ENCODE measurements at regions not wholly inside any gene's neighbourhood (a gene's known extent, or its start where the extent isn't known, plus 50 kb on each side); places are given as distances from the start of the nearest gene placed in this dataset.

DNA sequence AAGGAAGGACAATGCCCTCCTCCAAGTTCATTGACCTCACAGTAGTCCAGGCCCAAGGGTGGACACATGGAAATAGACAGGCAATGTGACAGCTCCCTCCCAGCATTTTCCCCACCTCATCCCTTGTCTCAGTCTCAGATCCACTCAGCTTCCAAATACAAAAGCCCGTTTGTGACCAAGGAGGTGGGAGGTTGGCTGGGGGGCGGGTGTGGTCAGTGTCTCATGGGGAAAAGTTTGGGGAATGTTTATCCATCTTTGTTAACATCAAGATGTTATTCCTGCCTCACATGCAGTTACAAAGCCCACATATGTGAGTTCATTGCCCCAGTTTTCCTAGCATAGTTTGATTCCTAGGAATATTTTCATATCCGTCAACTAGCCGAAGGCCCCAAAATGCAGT lies 338.5 kb upstream of the PPP2R3A start:
- no peaks in the 10 kb centered on the region for H3K36me3 ChIP-seq
- no peak overlapping the region for H3K27ac ChIP-seq
- TF ChIP-seq, protein P1, sequence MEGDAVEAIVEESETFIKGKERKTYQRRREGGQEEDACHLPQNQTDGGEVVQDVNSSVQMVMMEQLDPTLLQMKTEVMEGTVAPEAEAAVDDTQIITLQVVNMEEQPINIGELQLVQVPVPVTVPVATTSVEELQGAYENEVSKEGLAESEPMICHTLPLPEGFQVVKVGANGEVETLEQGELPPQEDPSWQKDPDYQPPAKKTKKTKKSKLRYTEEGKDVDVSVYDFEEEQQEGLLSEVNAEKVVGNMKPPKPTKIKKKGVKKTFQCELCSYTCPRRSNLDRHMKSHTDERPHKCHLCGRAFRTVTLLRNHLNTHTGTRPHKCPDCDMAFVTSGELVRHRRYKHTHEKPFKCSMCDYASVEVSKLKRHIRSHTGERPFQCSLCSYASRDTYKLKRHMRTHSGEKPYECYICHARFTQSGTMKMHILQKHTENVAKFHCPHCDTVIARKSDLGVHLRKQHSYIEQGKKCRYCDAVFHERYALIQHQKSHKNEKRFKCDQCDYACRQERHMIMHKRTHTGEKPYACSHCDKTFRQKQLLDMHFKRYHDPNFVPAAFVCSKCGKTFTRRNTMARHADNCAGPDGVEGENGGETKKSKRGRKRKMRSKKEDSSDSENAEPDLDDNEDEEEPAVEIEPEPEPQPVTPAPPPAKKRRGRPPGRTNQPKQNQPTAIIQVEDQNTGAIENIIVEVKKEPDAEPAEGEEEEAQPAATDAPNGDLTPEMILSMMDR (IDR thresholded peaks at IDR 0.05; ENCODE audit: low read depth, low read length): no peak
- no peaks in the 10 kb centered on the region for H3K9me3 ChIP-seq (ENCODE audit: low read depth)
- H3K4me3 ChIP-seq: no peak overlapping the region
- H3K4me1 ChIP-seq (ENCODE audit: low read depth): no peaks in the 10 kb centered on the region
- H3K27me3 ChIP-seq: no peaks in the 10 kb centered on the region
- no peak for DNase-seq (ENCODE audit: low read depth in 1 of 2, low spot score in 1 of 2)

DNA sequence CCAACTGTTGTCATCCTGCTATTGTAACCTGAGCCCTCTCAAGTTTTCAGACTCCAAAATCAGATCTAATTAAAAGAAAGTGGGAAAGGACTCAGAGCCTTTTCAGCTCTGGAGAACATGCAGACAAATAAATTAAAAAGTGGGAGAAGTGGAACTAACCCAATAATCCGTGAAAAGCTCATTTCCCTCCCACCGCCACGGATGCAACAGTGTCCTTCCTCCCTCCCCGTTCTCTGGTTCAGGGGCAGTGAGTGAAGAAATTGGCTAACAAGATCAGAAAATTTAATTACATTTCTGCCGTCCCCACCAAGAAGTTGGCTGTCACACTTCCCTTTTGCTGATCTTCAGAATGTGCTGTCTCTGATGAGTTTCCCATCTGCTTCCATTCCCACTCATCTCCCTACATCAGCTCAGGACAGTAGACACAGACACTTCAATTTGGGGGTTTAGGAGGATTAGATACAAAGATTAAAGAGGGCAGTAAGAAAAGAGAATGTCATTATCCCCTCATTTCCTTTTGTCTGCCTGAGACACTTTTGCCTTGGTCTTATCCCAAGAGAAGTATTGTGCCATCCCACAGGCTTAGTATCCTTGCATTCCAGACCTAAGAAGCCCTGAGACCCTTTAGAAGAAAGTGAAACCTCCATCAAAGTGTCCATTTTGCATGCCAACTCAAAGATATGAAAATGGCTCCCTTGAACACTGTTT lies 335.7 kb upstream of the PPP2R3A start:
- H3K27me3 ChIP-seq: no peaks in the 10 kb centered on the region
- H3K9me3 ChIP-seq (ENCODE audit: low read depth): no peaks in the 10 kb centered on the region
- no peak overlapping the region for H3K27ac ChIP-seq
- no peak for DNase-seq (ENCODE audit: low read depth in 1 of 2, low spot score in 1 of 2)
- H3K36me3 ChIP-seq: no peaks in the 10 kb centered on the region
- H3K4me3 ChIP-seq: no peak overlapping the region
- TF ChIP-seq, protein P1 (IDR thresholded peaks at IDR 0.05; ENCODE audit: low read depth, low read length): no peak
- no peaks in the 10 kb centered on the region for H3K4me1 ChIP-seq (ENCODE audit: low read depth)

DNA sequence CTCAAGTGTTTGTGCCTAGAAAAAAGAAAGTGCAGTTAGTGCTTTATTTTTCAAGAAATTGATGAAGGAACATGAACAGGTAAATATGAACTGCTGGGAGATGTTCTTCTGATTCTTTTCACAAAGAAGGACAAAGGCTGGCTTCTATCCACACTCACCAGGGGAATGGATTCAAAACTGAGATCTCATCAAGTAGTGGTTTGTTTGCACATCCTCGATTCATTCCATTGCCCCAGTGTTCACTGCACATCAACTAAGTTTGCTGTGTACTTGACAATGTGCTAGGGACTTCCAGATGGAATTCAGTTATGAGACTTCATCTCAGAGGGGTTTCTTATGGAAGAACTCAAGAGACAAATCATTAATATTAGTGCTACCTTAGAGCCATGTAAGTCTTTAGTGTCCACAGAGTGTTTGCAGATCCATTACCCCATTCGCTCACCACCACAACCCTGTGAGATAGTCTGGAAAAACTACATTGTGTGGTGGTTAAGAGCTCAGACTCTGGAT lies 332.9 kb upstream of the PPP2R3A start:
- Histone ChIP-seq H3K9me3 (ENCODE audit: low read depth) (no peaks in the 10 kb centered on the region), H3K36me3 (no peaks in the 10 kb centered on the region), H3K4me1 (ENCODE audit: low read depth) (no peaks in the 10 kb centered on the region), H3K4me3 (no peak overlapping the region), H3K27ac (no peak overlapping the region), H3K27me3 (no peaks in the 10 kb centered on the region)
- DNase-seq (ENCODE audit: low read depth in 1 of 2, low spot score in 1 of 2): no peak
- TF ChIP-seq, protein P1 (IDR thresholded peaks at IDR 0.05; ENCODE audit: low read depth, low read length): no peak

DNA sequence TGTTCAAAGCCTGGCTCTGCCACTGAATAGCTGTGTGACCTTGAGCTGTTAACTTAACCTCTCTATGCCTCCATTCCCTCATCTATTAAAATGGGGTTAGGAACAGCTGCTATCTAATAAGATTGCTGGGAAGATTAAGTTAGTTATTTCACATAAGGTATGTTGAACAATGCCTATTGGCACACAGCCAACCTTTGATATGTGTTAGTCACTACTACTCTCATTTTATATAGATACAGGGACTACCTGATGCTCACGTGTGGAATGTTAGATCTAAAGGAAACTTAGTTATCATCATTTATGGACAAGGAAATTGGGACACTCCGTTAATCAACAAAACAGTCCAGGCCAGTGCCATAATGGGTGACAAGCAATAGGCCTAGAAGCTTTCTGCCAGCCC lies 332.4 kb upstream of the PPP2R3A start:
- DNase-seq (ENCODE audit: low read depth in 1 of 2, low spot score in 1 of 2): no peak
- no peaks in the 10 kb centered on the region for H3K36me3 ChIP-seq
- H3K27me3 ChIP-seq: no peaks in the 10 kb centered on the region
- no peak overlapping the region for H3K4me3 ChIP-seq
- H3K27ac ChIP-seq: no peak overlapping the region
- TF ChIP-seq, protein P1 (IDR thresholded peaks at IDR 0.05; ENCODE audit: low read depth, low read length): no peak
- no peaks in the 10 kb centered on the region for H3K9me3 ChIP-seq (ENCODE audit: low read depth)
- H3K4me1 ChIP-seq (ENCODE audit: low read depth): no peaks in the 10 kb centered on the region

DNA sequence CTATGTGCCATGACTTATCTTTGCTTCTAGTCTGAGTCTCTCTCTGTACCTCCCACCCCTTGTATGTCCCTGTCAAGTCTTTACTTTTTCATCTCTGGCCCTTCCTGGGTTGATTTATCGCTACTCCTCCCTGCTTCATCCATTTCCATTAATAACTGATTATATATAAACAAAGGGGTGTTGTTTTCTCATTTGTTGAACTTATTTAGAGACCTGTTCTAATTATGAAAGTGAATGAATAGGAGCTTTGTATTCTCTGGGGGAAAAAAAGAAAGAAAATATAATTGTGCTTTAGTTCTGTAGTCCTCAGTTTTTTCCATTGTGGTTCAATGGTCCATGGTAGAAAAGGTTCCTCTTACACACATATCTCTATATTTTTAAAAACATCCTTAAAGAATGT lies 328.9 kb upstream of the PPP2R3A start:
- Histone ChIP-seq H3K9me3 (ENCODE audit: low read depth) (no peaks in the 10 kb centered on the region), H3K4me3 (no peak overlapping the region), H3K36me3 (no peaks in the 10 kb centered on the region), H3K27ac (no peak overlapping the region), H3K4me1 (ENCODE audit: low read depth) (no peaks in the 10 kb centered on the region), H3K27me3 (no peaks in the 10 kb centered on the region)
- TF ChIP-seq, protein P1 (IDR thresholded peaks at IDR 0.05; ENCODE audit: low read depth, low read length): no peak
- DNase-seq (ENCODE audit: low read depth in 1 of 2, low spot score in 1 of 2): no peak
